ENCODE measurements at regions not wholly inside any gene's neighbourhood (a gene's known extent, or its start where the extent isn't known, plus 50 kb on each side); places are given as distances from the start of the nearest gene placed in this dataset.

DNA sequence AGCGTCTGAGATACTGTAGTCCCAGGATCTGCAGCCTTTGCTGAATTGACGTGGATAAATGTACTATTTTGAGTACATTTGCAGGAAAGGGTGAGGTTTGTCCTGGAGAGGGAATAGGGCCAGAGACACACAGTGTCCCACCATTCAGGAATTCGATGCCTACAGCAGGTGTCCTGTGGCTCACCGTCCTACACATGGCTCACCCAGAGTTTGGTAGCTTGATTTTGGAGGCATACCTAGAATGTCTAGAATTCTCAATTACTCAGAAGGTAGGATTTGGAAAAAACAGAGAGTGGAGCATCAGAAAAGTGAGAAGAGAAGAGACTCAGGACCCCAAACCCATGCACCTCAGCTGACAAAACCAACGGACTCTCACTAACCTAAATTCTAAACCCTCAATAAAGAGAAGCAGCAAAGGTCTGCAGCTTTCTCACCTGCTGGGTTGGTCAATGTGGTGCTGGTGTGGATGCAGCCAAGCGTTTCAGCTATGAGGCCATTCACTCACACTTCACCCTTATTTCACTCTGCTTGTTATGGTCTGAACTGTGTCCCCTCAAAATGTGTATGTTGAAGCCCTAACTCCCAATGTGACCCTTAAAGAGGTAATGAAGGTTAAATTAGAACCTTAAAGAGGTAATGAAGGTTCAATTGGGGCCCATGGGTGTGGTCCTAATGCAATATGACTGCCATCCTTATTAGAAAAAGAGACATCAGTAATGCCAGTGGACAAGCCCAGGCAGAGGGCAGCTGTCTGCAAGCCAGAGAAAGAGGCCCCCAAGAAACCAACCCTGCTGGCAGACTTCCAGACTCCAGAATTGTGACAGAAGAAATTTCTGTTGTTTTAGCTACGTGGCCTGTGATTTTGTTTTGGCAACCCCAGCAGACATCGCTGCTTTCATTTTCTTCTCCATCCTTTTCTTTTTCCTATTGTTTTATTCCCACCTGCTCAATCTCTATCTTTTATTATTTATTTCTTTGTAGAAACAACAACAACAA lies 187.8 kb downstream of the SNX19 start:
- TF ChIP-seq, protein P1, sequence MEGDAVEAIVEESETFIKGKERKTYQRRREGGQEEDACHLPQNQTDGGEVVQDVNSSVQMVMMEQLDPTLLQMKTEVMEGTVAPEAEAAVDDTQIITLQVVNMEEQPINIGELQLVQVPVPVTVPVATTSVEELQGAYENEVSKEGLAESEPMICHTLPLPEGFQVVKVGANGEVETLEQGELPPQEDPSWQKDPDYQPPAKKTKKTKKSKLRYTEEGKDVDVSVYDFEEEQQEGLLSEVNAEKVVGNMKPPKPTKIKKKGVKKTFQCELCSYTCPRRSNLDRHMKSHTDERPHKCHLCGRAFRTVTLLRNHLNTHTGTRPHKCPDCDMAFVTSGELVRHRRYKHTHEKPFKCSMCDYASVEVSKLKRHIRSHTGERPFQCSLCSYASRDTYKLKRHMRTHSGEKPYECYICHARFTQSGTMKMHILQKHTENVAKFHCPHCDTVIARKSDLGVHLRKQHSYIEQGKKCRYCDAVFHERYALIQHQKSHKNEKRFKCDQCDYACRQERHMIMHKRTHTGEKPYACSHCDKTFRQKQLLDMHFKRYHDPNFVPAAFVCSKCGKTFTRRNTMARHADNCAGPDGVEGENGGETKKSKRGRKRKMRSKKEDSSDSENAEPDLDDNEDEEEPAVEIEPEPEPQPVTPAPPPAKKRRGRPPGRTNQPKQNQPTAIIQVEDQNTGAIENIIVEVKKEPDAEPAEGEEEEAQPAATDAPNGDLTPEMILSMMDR (IDR thresholded peaks at IDR 0.05) = no peak
- no peak for TF ChIP-seq POLR2A (IDR thresholded peaks at IDR 0.05)
- no peak overlapping the region for H3K4me3 ChIP-seq
- no peak overlapping the region for H3K27ac ChIP-seq
- no peaks in the 10 kb centered on the region for H3K36me3 ChIP-seq (replicated peaks in 1 of 2)
- DNase-seq = no peak
- no peaks in the 10 kb centered on the region for H3K4me1 ChIP-seq (replicated peaks in 1 of 2)
- intact Hi-C loops (cut with DNase I) = no loop called here
- 67 to 81% (median 76%) methylated on average over 8 of the region's 8 CpGs for WGBS, 4 donors
- H3K9me3 ChIP-seq (replicated peaks in 1 of 3) = peaks cover 0 to 7% (median 0%) of the 10 kb centered on the region in 3 donors
- no peaks in the 10 kb centered on the region for H3K27me3 ChIP-seq

DNA sequence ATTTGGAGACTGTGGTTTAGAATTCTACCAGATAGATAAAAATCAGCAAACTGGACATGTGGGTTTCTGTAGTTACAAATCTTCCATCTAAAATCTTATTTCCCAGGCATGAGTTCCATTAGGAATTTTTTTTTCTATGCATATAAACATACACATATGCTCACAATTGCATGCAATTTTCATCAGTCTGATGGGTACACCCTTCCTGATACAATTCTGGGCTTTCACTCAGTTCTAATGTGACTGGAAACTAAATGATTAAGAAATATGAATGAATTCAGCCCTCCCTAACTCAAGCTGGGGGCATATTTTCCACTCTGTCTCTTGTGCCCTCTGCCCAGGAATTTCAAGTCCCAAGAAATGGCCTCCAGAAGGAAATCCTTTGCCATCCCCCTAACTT lies 187.1 kb downstream of the SNX19 start:
- Histone ChIP-seq H3K27me3 (no peaks in the 10 kb centered on the region), H3K4me1 (replicated peaks in 1 of 2) (no peaks in the 10 kb centered on the region), H3K36me3 (replicated peaks in 1 of 2) (no peaks in the 10 kb centered on the region), H3K27ac (no peak overlapping the region), H3K9me3 (replicated peaks in 1 of 3) (peaks cover 0 to 7% (median 0%) of the 10 kb centered on the region in 3 donors), H3K4me3 (no peak overlapping the region)
- no peak for DNase-seq
- TF ChIP-seq, protein P1 (IDR thresholded peaks at IDR 0.05) = no peak
- TF ChIP-seq POLR2A (IDR thresholded peaks at IDR 0.05) = no peak
- intact Hi-C loops (cut with DNase I) = no loop called here

DNA sequence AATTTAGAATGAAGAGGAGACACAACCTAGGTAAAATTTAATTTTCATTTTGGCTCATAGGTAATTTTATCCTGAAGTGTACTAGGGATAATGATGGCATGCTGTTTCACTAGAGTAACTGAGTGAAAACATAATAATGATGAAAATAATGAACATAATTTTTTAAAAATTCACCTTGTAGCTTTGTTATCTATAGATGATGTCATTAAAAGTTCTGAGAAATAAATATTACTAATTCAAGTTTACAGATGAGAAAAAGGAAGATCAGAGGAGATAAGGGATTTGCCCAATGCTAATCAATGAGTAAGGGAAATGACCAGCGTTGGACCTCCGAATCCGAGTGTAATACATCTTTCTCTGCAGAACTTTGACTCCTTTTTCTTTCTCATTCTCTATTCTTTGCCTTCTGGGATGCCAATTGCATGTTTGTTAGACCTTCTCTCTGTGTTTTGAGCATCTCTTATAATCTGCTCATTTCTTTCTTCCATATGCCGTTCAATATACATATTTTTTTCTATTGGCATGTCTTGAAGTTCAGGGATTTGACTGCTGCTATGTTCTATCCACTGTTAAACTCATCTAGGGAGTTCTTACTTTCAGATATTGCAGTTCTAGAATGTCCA lies 186.5 kb downstream of the SNX19 start:
- peaks cover 0 to 7% (median 0%) of the 10 kb centered on the region in 3 donors for H3K9me3 ChIP-seq (replicated peaks in 1 of 3)
- WGBS, 4 donors = 78 to 88% (median 83%) methylated on average over 4 of the region's 4 CpGs
- intact Hi-C loops (cut with DNase I) = no loop called here

DNA sequence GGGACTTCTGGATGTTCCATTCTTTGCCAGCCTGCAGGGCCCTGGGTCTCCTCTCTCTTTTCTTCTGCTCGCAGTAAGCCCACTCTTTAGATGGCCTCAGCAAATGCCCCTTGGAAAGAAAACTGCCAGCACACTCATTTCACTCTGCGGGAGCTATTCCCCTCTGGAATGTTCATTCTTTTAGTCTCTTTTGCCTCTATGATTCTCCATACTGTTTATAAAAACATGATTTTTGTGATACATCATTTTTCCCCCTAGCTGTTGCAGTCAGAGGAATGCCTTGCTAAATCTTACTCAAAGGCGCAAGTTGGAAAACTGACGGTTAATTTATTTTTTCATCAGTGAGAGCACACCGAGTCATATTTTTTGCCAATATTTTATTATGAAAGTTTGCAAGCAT lies 184.9 kb downstream of the SNX19 start:
- no peaks in the 10 kb centered on the region for H3K36me3 ChIP-seq (replicated peaks in 1 of 2)
- H3K4me1 ChIP-seq (replicated peaks in 1 of 2) = no peaks in the 10 kb centered on the region
- no peak for DNase-seq
- peaks cover 0 to 7% (median 0%) of the 10 kb centered on the region in 3 donors for H3K9me3 ChIP-seq (replicated peaks in 1 of 3)
- H3K27ac ChIP-seq = no peak overlapping the region
- H3K4me3 ChIP-seq = no peak overlapping the region
- no peaks in the 10 kb centered on the region for H3K27me3 ChIP-seq
- TF ChIP-seq, protein P1 (IDR thresholded peaks at IDR 0.05) = no peak
- TF ChIP-seq POLR2A (IDR thresholded peaks at IDR 0.05) = no peak
- intact Hi-C loops (cut with DNase I) = no loop called here
- 81 to 87% (median 86%) methylated on average over 5 of the region's 5 CpGs for WGBS, 4 donors

More for the DNA sequence above, 186.5 kb downstream of the SNX19 start:
- no peaks in the 10 kb centered on the region for H3K27me3 ChIP-seq
- H3K36me3 ChIP-seq (replicated peaks in 1 of 2) = no peaks in the 10 kb centered on the region
- H3K27ac ChIP-seq = no peak overlapping the region
- no peaks in the 10 kb centered on the region for H3K4me1 ChIP-seq (replicated peaks in 1 of 2)
- H3K4me3 ChIP-seq = no peak overlapping the region
- DNase-seq = no peak
- no peak for TF ChIP-seq POLR2A (IDR thresholded peaks at IDR 0.05)
- TF ChIP-seq, protein P1 (IDR thresholded peaks at IDR 0.05) = no peak
